ENCODE measurements at regions not wholly inside any gene's neighbourhood (a gene's known extent, or its start where the extent isn't known, plus 50 kb on each side); places are given as distances from the start of the nearest gene placed in this dataset.

- CTCF ChIA-PET (ENCODE audit: low intra/inter-chr PET ratio, low total read pairs), result no interaction called here
These were observed 415.6 kb upstream of the SALL3 start for GRCh38 chr18:78564030-78564429.

More at GRCh38 chr18:78564030-78564429, 415.6 kb upstream of the SALL3 start:
- ATAC-seq (no peak), FAIRE-seq (no peak), DNase-seq (ENCODE audit: low spot score) (no peak)
- H3K9me3 ChIP-seq (ENCODE audit: low read length), result no peaks in the 10 kb centered on the region
- no peaks in the 10 kb centered on the region for H3K4me1 ChIP-seq (ENCODE audit: insufficient read depth, low read length)
- in situ Hi-C loops (cut with HindIII; ENCODE audit: extremely low pct_ligation_motif_present, low pct_unique_long_range_greater_than_20kb), result no loop called here
- H3K9ac ChIP-seq (ENCODE audit: insufficient read depth, low read depth, low read length), result no peak overlapping the region
- H4K20me1 ChIP-seq (ENCODE audit: insufficient read depth, low read length), result no peaks in the 10 kb centered on the region
- no peaks in the 10 kb centered on the region for H3K79me2 ChIP-seq (ENCODE audit: insufficient read depth, low read length)
- no peaks in the 10 kb centered on the region for H3K27me3 ChIP-seq (ENCODE audit: control insufficient read depth in 1 of 2, insufficient read depth in 2 of 2, low read length in 2 of 2)
- intact Hi-C loops (cut with micrococcal nuclease; ENCODE audit: unreplicated experiment), result no loop called here
- no TSS peak for BruUV-seq (replicated peaks)
- no peak overlapping the region for H3K27ac ChIP-seq (ENCODE audit: extremely low read length, insufficient read depth, low read length)
- H3K4me2 ChIP-seq (ENCODE audit: low read depth, low read length), result no peak overlapping the region
- H3K36me3 ChIP-seq (replicated peaks in 1 of 2; ENCODE audit: control insufficient read depth in 1 of 2, insufficient read depth in 2 of 2, low read length in 2 of 2), result no peaks in the 10 kb centered on the region
- POLR2A ChIA-PET, result no interaction called here
- no peak overlapping the region for H2AFZ ChIP-seq (ENCODE audit: low read length)
- 11% methylated on average over 6 of the region's 7 CpGs for WGBS (ENCODE audit: low lambda C conversion rate)
- no peak for TF ChIP-seq ZNF7 (CRISPR knock-in tag; IDR thresholded peaks at IDR 0.05)
- no peak for TF ChIP-seq PAXIP1 (CRISPR knock-in tag; conservative IDR thresholded peaks at IDR 0.05)
- no peak for TF ChIP-seq KLF16 (CRISPR knock-in tag; IDR thresholded peaks at IDR 0.05)
- TF ChIP-seq ZMYM3 (CRISPR knock-in tag; IDR thresholded peaks at IDR 0.05), result no peak
- TF ChIP-seq MIER3 (CRISPR knock-in tag; IDR thresholded peaks at IDR 0.05; ENCODE audit: borderline replicate concordance), result no peak
- TF ChIP-seq PRMT3 (CRISPR knock-in tag; IDR thresholded peaks at IDR 0.05; ENCODE audit: borderline replicate concordance, low read depth), result no peak
- no peak for TF ChIP-seq ATAD3A (CRISPR knock-in tag; IDR thresholded peaks at IDR 0.05)
- no peak for TF ChIP-seq CREB3 (CRISPR knock-in tag; IDR thresholded peaks at IDR 0.05)
- no peak for TF ChIP-seq RFX3 (CRISPR knock-in tag; IDR thresholded peaks at IDR 0.05)
- TF ChIP-seq ZNF329 (CRISPR knock-in tag; IDR thresholded peaks at IDR 0.05; ENCODE audit: low read depth), result no peak
- TF ChIP-seq TBX3 (IDR thresholded peaks at IDR 0.05; ENCODE audit: borderline replicate concordance), result no peak
- no peak for TF ChIP-seq NAIF1 (CRISPR knock-in tag; IDR thresholded peaks at IDR 0.05; ENCODE audit: borderline replicate concordance)
- no peak for TF ChIP-seq CEBPZ (IDR thresholded peaks at IDR 0.05; ENCODE audit: low read length)
- no peak for TF ChIP-seq TAF15 (IDR thresholded peaks at IDR 0.05; ENCODE audit: low read depth, low read length, poor library complexity, severe bottlenecking)
- no peak overlapping the region for H3K4me3 ChIP-seq (replicated peaks in 1 of 3; ENCODE audit: insufficient read depth in 1 of 3, low read depth in 2 of 3, low read length in 3 of 3)

Measured in HepG2 (cell line).